GM23248 (cell line): ENCODE measurements at regions not wholly inside any gene's neighbourhood (a gene's known extent, or its start where the extent isn't known, plus 50 kb on each side); places are given as distances from the start of the nearest gene placed in this dataset.

ENCODE experiments used
- DNase-seq: peaks from one replicate; pipeline ENCODE4 v3.0.0-alpha.2; 2015
- H2AFZ ChIP-seq: fragments of 200-600 bp; sonication (generic); 2 replicates; pipeline ENCODE4 v1.6.1; 2016; ENCODE audit warnings: antibody characterized with exemption
- H3F3A ChIP-seq: fragments of 200-600 bp; sonication (generic); 2 replicates; pipeline ENCODE4 v1.6.1; 2016; ENCODE audit warnings: mild to moderate bottlenecking, antibody characterized with exemption, mixed run types; ENCODE audit not compliant: insufficient read depth
- H3K27ac ChIP-seq: fragments of 200-600 bp; sonication (generic); 2 replicates; pipeline ENCODE4 v1.5.1; 2016; ENCODE audit warnings: mild to moderate bottlenecking
- H3K27me3 ChIP-seq: fragments of 200-600 bp; sonication (generic); replicated peaks from 2 replicates; pipeline ENCODE4 v1.6.1; 2016; ENCODE audit warnings: mild to moderate bottlenecking; ENCODE audit not compliant: insufficient read depth
- H3K36me3 ChIP-seq: fragments of 200-600 bp; sonication (generic); 2 replicates; pipeline ENCODE4 v1.6.1; 2016; ENCODE audit warnings: low read depth, mild to moderate bottlenecking
- H3K4me1 ChIP-seq: fragments of 200-600 bp; sonication (generic); 2 replicates; pipeline ENCODE4 v1.6.1; 2016; ENCODE audit warnings: mild to moderate bottlenecking; ENCODE audit not compliant: insufficient read depth
- H3K4me2 ChIP-seq: fragments of 200-600 bp; sonication (generic); one replicate; pipeline ENCODE4 v1.6.1; 2016; ENCODE audit warnings: mild to moderate bottlenecking; ENCODE audit not compliant: unreplicated experiment
- H3K4me3 ChIP-seq: fragments of 200-600 bp; sonication (generic); 2 replicates; pipeline ENCODE4 v1.5.1; 2016; ENCODE audit warnings: mild to moderate bottlenecking
- H3K79me2 ChIP-seq: fragments of 200-600 bp; sonication (generic); 2 replicates; pipeline ENCODE4 v1.6.1; 2016; ENCODE audit warnings: mild to moderate bottlenecking; ENCODE audit not compliant: insufficient read depth
- H3K9ac ChIP-seq: fragments of 200-600 bp; sonication (generic); 2 replicates; pipeline ENCODE4 v1.6.1; 2016; ENCODE audit warnings: mild to moderate bottlenecking
- H3K9me2 ChIP-seq: fragments of 200-600 bp; sonication (generic); 2 replicates; pipeline ENCODE4 v1.6.1; 2016; ENCODE audit warnings: mixed run types, mild to moderate bottlenecking, moderate library complexity; ENCODE audit not compliant: insufficient read depth
- H3K9me3 ChIP-seq: fragments of 200-600 bp; sonication (generic); one replicate; pipeline ENCODE4 v1.6.1; 2017; ENCODE audit warnings: low read depth
- H4K20me1 ChIP-seq: fragments of 200-600 bp; sonication (generic); 2 replicates; pipeline ENCODE4 v1.6.0; 2016; ENCODE audit not compliant: insufficient read depth
- EZH2 ChIP-seq: fragments of 200-600 bp; sonication (generic); IDR thresholded peaks from 2 replicates; pipeline ENCODE4 v1.6.1; 2018; ENCODE audit warnings: antibody characterized with exemption, mild to moderate bottlenecking; ENCODE audit not compliant: insufficient read depth, poor library complexity, severe bottlenecking
- EZH2phosphoT487 ChIP-seq: fragments of 200-600 bp; sonication (generic); IDR thresholded peaks from 2 replicates; pipeline ENCODE4 v1.6.1; 2018; ENCODE audit warnings: antibody characterized with exemption, moderate library complexity, mild to moderate bottlenecking, low read depth; ENCODE audit not compliant: insufficient read depth
- WGBS, 2 experiments: methylation state at CpG; one replicate each; pipeline ENCODE4 v1.1.6; 2015 to 2017; ENCODE audit warnings: low lambda C conversion rate in 2 of 2, low coverage in 1 of 2; ENCODE audit errors: missing lambda C conversion rate in 2 of 2; 5-methylcytosine and 5-hydroxymethylcytosine counted together
- in situ Hi-C: fragments of 300-500 bp; cut with MboI; formaldehyde crosslinking; loops from 2 replicates; pipeline ENCODE4 v1.15.0; 2020

DNA sequence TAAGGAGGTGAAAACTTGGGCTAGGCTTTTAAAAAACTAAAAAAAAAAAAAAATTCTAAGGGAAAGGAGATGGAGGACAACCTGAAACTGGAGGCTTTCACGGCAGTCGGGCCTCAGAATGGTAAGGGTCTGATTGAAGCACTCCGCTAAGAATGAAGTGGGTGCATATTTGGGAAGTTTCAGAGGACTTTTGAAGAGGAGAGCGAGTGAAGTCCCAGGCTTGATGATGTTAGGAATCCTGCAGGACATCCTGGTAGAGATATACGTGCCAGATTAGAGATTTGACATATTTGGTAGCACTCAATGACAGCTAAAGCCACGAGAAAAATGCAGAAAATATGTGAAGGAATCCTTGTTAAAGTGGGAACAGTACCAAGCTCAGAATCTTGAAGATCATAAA, 186.2 kb downstream of the SNAPC1 start:
- no peak for DNase-seq
- Histone ChIP-seq H3K27me3 (no peaks in the 10 kb centered on the region), H3F3A (no peaks in the 10 kb centered on the region), H3K4me1 (peaks cover 4% of the 10 kb centered on the region; the same call in 1 of the 2 replicates), H3K4me3 (no peak overlapping the region), H2AFZ (no peak overlapping the region), H3K4me2 (no peak overlapping the region), H3K79me2 (no peaks in the 10 kb centered on the region), H3K27ac (no peak overlapping the region), H3K9me2 (no peaks in the 10 kb centered on the region), H3K9ac (no peak overlapping the region), H3K36me3 (no peaks in the 10 kb centered on the region), H3K9me3 (no peaks in the 10 kb centered on the region), H4K20me1 (no peaks in the 10 kb centered on the region)
- in situ Hi-C loops, result no loop called here
- WGBS, 2 experiments, result 49 to 50% methylated on average over 6 of the region's 6 CpGs
- no peak for TF ChIP-seq EZH2
- no peak for TF ChIP-seq EZH2phosphoT487

DNA sequence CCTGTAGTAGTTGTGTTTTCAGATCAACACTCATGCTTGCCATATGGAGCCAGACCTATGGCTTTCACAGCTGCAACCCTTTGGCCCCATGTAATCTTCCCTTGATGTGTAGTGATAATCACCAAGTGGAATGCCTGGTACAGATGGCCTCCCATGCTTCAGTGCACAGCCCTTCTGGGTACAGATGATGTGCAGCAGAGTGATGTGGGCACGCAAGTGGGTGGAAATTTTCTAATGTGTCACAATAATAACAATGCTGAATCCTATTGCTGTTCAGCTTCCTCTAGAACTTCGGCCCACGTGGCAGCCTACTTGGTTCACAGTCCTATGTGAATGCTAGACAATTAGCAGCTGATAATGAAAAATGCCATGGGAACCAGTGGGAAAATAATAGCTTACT, 188.1 kb downstream of the SNAPC1 start:
- Histone ChIP-seq H3K27me3 (no peaks in the 10 kb centered on the region), H3K4me1 (peaks cover 4% of the 10 kb centered on the region; the same call in 1 of the 2 replicates), H2AFZ (no peak overlapping the region), H3K79me2 (no peaks in the 10 kb centered on the region), H3K9ac (no peak overlapping the region), H3K36me3 (no peaks in the 10 kb centered on the region), H4K20me1 (no peaks in the 10 kb centered on the region), H3K9me3 (no peaks in the 10 kb centered on the region), H3K4me3 (no peak overlapping the region), H3K4me2 (no peak overlapping the region), H3K27ac (no peak overlapping the region), H3K9me2 (no peaks in the 10 kb centered on the region), H3F3A (no peaks in the 10 kb centered on the region)
- TF ChIP-seq EZH2, result no peak
- TF ChIP-seq EZH2phosphoT487, result no peak
- peak; percentile 18 for DNase-seq
- WGBS, 2 experiments, result 39 to 61% methylated on average over 3 of the region's 3 CpGs
- in situ Hi-C loops, result no loop called here

DNA sequence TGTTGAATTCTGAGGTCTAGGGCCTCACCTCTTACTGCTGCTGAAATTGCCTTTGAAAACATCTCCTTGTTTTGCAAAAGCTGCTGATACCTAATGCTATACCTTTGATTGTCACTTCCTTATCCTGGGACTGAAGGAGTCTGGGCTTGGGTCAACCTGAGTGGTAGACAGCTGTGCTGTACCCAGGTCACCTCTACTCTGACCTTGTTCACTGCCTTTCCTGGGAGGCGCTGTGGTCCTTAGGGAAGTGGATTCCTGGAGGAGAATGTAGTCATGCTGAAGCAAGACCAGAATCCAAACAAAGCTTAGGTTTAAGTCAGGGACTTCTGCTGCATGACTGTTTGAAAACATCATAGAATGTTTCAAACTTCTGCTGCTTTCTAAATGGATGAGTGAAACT, 191.4 kb downstream of the SNAPC1 start:
- Histone ChIP-seq H3K9me3 (no peaks in the 10 kb centered on the region), H3K4me1 (peaks cover 4% of the 10 kb centered on the region; the same call in 1 of the 2 replicates), H3F3A (no peaks in the 10 kb centered on the region), H3K9ac (no peak overlapping the region), H3K4me3 (no peak overlapping the region), H4K20me1 (no peaks in the 10 kb centered on the region), H2AFZ (no peak overlapping the region), H3K27ac (no peak overlapping the region), H3K27me3 (no peaks in the 10 kb centered on the region), H3K4me2 (no peak overlapping the region), H3K9me2 (no peaks in the 10 kb centered on the region), H3K79me2 (no peaks in the 10 kb centered on the region), H3K36me3 (0 out of 2 replicates have a peak, but pooled peaks cover 5% of the 10 kb centered on the region)
- TF ChIP-seq EZH2phosphoT487 (no peak), EZH2 (no peak)
- 22 to 25% methylated on average over 1 of the region's 1 CpG for WGBS, 2 experiments
- DNase-seq, result no peak
- in situ Hi-C loops, result no loop called here

DNA sequence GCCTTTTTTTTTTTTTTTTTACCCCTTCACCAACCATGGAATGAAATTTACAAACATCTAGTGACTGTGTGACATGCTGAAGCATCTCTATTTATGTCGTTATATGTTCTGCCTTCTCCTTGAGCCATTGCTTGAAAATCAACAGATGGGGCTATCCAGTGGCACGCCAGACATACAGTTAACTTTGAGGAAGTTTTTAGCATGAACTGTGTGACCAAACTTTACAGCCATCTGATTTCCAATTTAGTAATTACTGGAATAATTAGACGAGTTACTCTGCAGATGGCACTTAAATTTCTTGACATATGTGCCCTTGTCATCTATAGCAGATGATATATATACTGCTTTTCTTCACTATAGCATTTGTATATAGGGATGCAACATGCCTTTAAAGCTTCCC, 192.1 kb downstream of the SNAPC1 start:
- Histone ChIP-seq H2AFZ (no peak overlapping the region), H3K4me2 (no peak overlapping the region), H3K9ac (no peak overlapping the region), H3K4me3 (no peak overlapping the region), H3K9me2 (no peaks in the 10 kb centered on the region), H3F3A (no peaks in the 10 kb centered on the region), H3K27me3 (no peaks in the 10 kb centered on the region), H3K4me1 (0 out of 2 replicates have a peak, but pooled peaks cover under 1% of the 10 kb centered on the region), H3K27ac (no peak overlapping the region), H3K79me2 (no peaks in the 10 kb centered on the region), H3K36me3 (0 out of 2 replicates have a peak, but pooled peaks cover 5% of the 10 kb centered on the region), H3K9me3 (no peaks in the 10 kb centered on the region), H4K20me1 (no peaks in the 10 kb centered on the region)
- in situ Hi-C loops, result no loop called here
- DNase-seq, result no peak
- TF ChIP-seq EZH2 (no peak), EZH2phosphoT487 (no peak)
- 20 to 28% methylated on average over 3 of the region's 3 CpGs for WGBS, 2 experiments

DNA sequence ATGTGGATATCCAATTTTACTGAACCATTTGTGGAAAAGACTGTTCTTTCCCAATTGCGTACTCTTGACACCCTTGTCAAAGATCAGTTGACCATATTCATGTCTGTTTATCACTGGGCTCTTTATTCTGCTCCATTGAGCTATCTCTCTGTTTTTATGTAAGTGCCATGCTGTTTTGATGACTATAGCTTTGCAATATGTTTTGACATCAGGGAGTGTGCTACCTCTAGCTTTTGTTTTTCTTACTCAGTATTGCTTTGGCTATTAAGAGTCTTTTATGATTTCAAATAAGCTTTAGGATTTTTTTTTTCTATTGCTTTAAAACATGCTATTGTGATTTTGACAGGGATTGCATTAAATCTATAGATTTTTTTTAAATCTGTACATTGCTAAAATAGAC, 194.3 kb downstream of the SNAPC1 start:
- Histone ChIP-seq H3K9me2 (no peaks in the 10 kb centered on the region), H3K4me3 (no peak overlapping the region), H3K27ac (no peak overlapping the region), H3K79me2 (no peaks in the 10 kb centered on the region), H3K4me1 (no peaks in the 10 kb centered on the region), H3K27me3 (no peaks in the 10 kb centered on the region), H2AFZ (no peak overlapping the region), H3K36me3 (0 out of 2 replicates have a peak, but pooled peaks cover 5% of the 10 kb centered on the region), H3K4me2 (no peak overlapping the region), H3K9me3 (no peaks in the 10 kb centered on the region), H3F3A (no peaks in the 10 kb centered on the region), H3K9ac (no peak overlapping the region), H4K20me1 (no peaks in the 10 kb centered on the region)
- TF ChIP-seq EZH2phosphoT487, result no peak
- TF ChIP-seq EZH2, result no peak
- in situ Hi-C loops, result no loop called here
- no peak for DNase-seq
- 49 to 63% methylated on average over 1 of the region's 1 CpG for WGBS, 2 experiments
